ENCODE measurements at regions not wholly inside any gene's neighbourhood (a gene's known extent, or its start where the extent isn't known, plus 50 kb on each side); places are given as distances from the start of the nearest gene placed in this dataset.

DNA sequence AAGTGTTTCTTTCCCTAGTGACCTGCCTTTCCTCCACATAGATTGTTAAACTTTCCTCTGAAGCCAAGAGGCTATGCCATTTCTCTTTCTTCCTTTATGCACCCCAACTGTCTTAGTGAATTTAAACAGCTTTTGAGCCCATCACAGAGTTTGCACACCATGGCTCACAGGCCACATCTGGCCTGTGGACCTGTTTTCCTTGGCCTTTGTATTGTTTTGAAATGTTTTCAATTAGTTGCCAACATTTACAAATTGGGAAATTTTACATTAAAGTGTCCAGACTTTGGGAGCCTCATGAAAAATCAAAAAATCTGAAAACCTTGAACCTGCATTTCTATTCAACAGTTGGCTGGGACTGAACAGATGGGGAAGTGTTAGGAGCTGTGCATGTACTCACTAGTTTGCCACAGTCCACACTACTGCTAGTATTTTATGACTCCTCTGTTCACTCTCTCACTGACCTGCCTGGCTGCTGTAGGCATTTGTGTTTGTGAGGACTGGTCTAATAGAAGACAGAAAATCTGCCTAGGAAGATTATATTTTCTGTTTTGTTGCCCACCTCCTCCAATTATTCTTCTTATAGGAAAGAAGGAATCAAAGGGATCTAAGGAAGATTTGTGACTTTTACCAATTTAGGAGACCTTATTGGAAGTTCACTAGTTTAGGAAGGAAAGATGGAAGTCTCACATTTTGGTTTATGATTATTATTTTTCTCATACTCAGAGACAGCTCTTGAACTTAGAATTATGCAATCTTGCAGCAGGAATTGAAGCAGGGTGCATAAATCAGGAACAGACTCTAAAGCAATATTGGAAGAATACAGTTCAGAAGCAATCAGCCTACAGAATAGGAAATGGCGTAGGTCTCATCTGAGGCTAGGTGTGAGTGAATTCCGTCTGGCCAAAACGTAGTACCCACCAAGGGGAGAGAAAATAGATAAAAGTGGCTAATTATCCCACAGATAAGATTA is 134.7 kb downstream of the HLX start:
- H3K4me1 ChIP-seq (ENCODE audit: control insufficient read depth, insufficient read depth, low read length) = peaks cover 3% of the 10 kb centered on the region
- H3K36me3 ChIP-seq (ENCODE audit: control insufficient read depth, insufficient read depth, low read length) = no peaks in the 10 kb centered on the region
- H3K27ac ChIP-seq (ENCODE audit: low read depth, low read length) = no peak overlapping the region
- no peak overlapping the region for H3K4me3 ChIP-seq (ENCODE audit: low read length)
- H3K9ac ChIP-seq (ENCODE audit: low read length) = no peak overlapping the region
- H3K27me3 ChIP-seq (ENCODE audit: control insufficient read depth, insufficient read depth, low read length) = no peaks in the 10 kb centered on the region

DNA sequence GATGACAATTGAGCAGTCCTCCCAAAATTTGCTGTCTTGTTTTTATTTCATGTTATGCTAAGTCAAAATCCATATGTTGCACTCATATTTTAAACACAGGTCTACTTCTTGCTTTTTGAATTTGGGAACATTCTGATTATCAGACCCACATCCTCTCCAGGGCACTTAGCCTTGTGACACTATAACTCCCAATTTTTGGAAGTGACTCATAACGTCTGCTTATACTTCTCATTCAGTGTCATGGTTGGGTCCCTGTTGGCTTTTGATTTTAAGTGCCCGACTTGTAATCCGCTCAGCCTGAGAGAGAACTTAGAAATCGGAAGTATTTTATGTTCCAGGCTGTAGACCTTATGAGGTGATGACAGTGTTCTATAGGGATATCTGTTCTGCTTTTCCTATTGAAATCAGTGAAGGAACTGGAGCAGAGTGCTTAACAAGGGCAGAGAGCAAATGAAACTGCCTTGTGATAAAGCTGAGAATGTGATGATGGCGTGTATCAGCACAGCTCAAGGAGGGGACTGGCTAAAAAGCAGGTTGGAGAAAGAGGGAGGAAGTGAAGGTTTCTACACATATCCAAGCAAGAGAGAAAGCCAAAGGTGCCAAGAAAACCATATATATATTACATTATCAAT is 136.0 kb downstream of the HLX start:
- no peak overlapping the region for H3K27ac ChIP-seq (ENCODE audit: low read depth, low read length)
- no peaks in the 10 kb centered on the region for H3K36me3 ChIP-seq (ENCODE audit: control insufficient read depth, insufficient read depth, low read length)
- H3K4me1 ChIP-seq (ENCODE audit: control insufficient read depth, insufficient read depth, low read length) = peaks cover 3% of the 10 kb centered on the region
- H3K27me3 ChIP-seq (ENCODE audit: control insufficient read depth, insufficient read depth, low read length) = no peaks in the 10 kb centered on the region
- no peak overlapping the region for H3K9ac ChIP-seq (ENCODE audit: low read length)
- H3K4me3 ChIP-seq (ENCODE audit: low read length) = no peak overlapping the region

DNA sequence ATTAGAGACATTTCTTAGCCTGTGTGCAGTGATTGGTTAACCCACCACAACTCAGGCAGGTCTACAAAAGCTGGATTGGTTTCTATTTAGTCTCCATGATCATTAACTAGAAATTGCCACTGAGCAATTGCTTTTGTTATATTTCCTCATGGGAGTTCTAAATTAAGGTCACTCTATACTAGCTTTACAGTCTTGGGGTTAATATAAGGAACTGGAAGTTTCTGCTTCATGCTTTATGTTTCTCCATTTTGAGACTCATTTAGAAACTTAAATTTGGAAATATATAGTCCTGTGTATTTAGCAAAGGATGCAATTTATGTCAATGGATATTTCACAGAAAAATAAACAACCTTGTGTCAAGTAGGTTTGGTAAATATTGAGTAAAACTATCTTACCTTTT is 137.5 kb downstream of the HLX start:
- H3K27ac ChIP-seq (ENCODE audit: low read depth, low read length) = no peak overlapping the region
- H3K4me1 ChIP-seq (ENCODE audit: control insufficient read depth, insufficient read depth, low read length) = peaks cover 3% of the 10 kb centered on the region
- no peaks in the 10 kb centered on the region for H3K27me3 ChIP-seq (ENCODE audit: control insufficient read depth, insufficient read depth, low read length)
- H3K36me3 ChIP-seq (ENCODE audit: control insufficient read depth, insufficient read depth, low read length) = no peaks in the 10 kb centered on the region
- H3K4me3 ChIP-seq (ENCODE audit: low read length) = no peak overlapping the region
- no peak overlapping the region for H3K9ac ChIP-seq (ENCODE audit: low read length)

DNA sequence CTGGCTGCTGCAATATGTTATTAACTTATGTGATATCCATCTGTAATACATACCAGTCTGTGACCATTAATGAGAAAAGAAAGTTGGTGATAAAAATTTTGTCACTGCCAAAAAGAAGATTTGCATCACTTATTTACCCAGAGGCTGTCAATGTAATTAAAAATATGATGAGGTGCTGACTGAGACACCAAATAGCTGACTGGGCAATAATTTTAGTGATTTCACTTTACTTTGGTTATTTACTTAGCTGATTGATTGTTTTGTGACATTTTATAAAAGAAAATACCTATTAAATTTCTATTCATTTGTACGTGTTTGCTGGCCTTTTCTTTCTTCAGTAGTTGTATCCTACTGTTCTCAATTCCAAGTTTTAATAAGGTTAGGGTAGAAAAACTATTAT is 139.2 kb downstream of the HLX start:
- no peaks in the 10 kb centered on the region for H3K27me3 ChIP-seq (ENCODE audit: control insufficient read depth, insufficient read depth, low read length)
- H3K27ac ChIP-seq (ENCODE audit: low read depth, low read length) = no peak overlapping the region
- H3K4me3 ChIP-seq (ENCODE audit: low read length) = no peak overlapping the region
- peaks cover 6% of the 10 kb centered on the region for H3K4me1 ChIP-seq (ENCODE audit: control insufficient read depth, insufficient read depth, low read length)
- H3K9ac ChIP-seq (ENCODE audit: low read length) = no peak overlapping the region
- no peaks in the 10 kb centered on the region for H3K36me3 ChIP-seq (ENCODE audit: control insufficient read depth, insufficient read depth, low read length)

DNA sequence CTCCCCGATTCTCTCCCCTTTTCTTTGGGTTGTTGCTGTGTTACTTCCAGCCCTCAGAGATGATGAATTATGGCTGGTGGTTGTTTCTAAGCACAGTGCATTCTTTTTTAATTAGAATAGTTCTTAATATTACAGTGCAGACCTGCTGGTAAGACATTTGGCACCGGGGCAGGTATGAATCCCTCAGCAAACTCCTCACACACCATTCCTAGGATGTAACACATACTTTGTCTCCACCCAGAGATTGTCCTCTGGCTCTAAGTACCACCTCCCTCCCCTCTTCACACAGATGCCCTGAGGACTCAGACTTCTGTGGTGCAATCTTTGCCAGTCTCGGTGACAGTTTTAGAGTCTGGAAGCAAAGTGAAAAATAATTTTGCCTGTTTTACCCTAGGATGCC is 143.1 kb downstream of the HLX start:
- Histone ChIP-seq H3K9ac (ENCODE audit: low read length) (no peak overlapping the region), H3K27me3 (ENCODE audit: control insufficient read depth, insufficient read depth, low read length) (no peaks in the 10 kb centered on the region), H3K27ac (ENCODE audit: low read depth, low read length) (no peak overlapping the region), H3K36me3 (ENCODE audit: control insufficient read depth, insufficient read depth, low read length) (no peaks in the 10 kb centered on the region), H3K4me1 (ENCODE audit: control insufficient read depth, insufficient read depth, low read length) (peaks cover 6% of the 10 kb centered on the region), H3K4me3 (ENCODE audit: low read length) (no peak overlapping the region)

DNA sequence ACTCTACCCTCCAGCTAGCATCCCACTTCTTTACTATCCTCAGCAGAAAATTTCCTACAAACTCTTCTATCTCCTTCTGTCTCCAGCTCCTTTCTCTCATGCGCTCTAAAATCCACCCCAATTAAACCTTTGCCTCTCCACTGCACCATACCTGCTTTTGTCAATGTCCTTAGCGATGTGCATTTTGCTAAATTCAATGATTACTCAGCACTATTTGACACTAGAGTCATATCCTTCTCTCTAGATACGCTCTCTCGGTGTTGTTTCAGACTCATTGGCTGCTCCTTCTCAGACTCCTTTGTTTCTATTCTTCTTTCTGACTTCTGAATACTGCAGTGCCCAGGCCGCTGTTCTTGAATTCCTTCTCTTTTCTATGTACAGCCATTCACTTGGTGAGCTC is 144.2 kb downstream of the HLX start:
- Histone ChIP-seq H3K9ac (ENCODE audit: low read length) (no peak overlapping the region), H3K36me3 (ENCODE audit: control insufficient read depth, insufficient read depth, low read length) (no peaks in the 10 kb centered on the region), H3K4me3 (ENCODE audit: low read length) (no peak overlapping the region), H3K27ac (ENCODE audit: low read depth, low read length) (no peak overlapping the region), H3K27me3 (ENCODE audit: control insufficient read depth, insufficient read depth, low read length) (no peaks in the 10 kb centered on the region), H3K4me1 (ENCODE audit: control insufficient read depth, insufficient read depth, low read length) (peaks cover 7% of the 10 kb centered on the region)

DNA sequence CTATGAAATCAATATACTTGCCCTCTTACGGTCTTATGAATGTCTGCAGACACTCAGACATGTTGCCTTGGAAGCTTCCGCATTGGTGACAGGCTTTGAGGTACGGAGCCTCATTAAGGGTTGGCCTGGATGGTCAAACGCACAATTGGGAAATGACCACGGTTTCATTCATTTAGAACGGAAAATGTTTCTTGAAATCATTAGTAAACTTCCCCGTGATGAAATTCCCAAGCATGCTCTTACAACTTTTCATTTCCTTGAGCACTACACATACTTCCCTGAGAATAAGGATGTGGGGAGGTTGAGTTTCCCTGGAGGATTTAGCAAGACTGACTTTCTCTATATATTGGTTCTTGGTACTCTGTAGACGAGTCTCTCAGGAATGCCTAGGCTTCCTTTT is 146.3 kb downstream of the HLX start:
- H3K4me3 ChIP-seq (ENCODE audit: low read length) = no peak overlapping the region
- no peaks in the 10 kb centered on the region for H3K36me3 ChIP-seq (ENCODE audit: control insufficient read depth, insufficient read depth, low read length)
- H3K9ac ChIP-seq (ENCODE audit: low read length) = no peak overlapping the region
- no peak overlapping the region for H3K27ac ChIP-seq (ENCODE audit: low read depth, low read length)
- peaks cover 21% of the 10 kb centered on the region for H3K4me1 ChIP-seq (ENCODE audit: control insufficient read depth, insufficient read depth, low read length)
- H3K27me3 ChIP-seq (ENCODE audit: control insufficient read depth, insufficient read depth, low read length) = no peaks in the 10 kb centered on the region

DNA sequence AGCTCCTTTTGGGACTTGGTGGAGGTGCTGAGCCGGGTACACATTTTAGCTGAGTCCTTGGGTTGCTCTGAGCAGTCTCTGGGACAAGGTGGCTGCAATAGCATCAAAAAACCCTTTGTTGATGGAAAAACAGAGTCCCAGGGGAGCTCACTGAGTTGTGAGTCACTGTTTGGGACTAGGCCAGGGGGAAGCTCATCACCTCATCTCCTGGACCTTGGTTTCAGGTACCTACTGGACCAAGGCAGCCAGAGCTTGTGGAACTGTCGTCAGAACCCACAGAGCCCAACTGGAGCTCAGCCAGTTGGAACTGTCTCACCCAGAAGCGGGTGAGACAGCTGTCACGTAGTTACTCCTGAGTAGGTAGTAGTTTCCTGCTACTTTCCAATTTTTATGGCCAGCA is 146.7 kb downstream of the HLX start:
- H3K4me3 ChIP-seq (ENCODE audit: low read length) = no peak overlapping the region
- peaks cover 26% of the 10 kb centered on the region for H3K4me1 ChIP-seq (ENCODE audit: control insufficient read depth, insufficient read depth, low read length)
- no peak overlapping the region for H3K27ac ChIP-seq (ENCODE audit: low read depth, low read length)
- H3K27me3 ChIP-seq (ENCODE audit: control insufficient read depth, insufficient read depth, low read length) = no peaks in the 10 kb centered on the region
- H3K9ac ChIP-seq (ENCODE audit: low read length) = no peak overlapping the region
- H3K36me3 ChIP-seq (ENCODE audit: control insufficient read depth, insufficient read depth, low read length) = no peaks in the 10 kb centered on the region

DNA sequence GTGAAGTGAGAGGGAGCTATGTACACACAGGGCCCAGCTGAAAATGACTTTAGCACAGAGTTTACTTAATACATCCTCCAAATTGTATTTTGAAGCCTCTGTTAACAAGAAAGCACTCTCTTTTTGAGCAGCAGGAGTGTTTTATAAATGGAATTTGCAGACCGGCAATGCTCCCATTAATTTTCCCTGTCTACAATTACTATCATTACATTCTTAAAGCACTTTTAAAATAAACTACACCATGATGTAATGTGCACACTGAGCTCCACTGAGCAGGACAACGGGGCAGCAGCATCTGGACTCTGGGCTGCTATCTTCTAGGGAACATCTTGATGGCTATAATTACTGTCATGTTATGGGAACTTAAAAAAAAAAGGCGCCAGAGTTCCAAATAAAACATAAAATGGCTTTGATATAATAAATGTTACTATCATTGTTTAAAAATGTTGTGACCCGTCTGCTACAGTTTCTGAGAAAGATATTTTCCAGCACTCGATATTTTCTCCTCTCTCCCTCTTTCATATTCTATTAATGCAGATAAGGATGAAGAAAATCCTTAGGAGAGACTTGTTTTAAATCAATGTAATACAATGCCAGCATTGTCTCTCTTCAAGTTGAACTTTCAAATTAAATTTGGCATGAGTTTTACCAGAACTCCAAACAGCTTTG is 150.9 kb downstream of the HLX start:
- Histone ChIP-seq H3K9ac (ENCODE audit: low read length) (no peak overlapping the region), H3K27ac (ENCODE audit: low read depth, low read length) (peak overlapping the region; percentile 74), H3K4me3 (ENCODE audit: low read length) (no peak overlapping the region), H3K36me3 (ENCODE audit: control insufficient read depth, insufficient read depth, low read length) (no peaks in the 10 kb centered on the region), H3K4me1 (ENCODE audit: control insufficient read depth, insufficient read depth, low read length) (peaks cover 41% of the 10 kb centered on the region), H3K27me3 (ENCODE audit: control insufficient read depth, insufficient read depth, low read length) (no peaks in the 10 kb centered on the region)

DNA sequence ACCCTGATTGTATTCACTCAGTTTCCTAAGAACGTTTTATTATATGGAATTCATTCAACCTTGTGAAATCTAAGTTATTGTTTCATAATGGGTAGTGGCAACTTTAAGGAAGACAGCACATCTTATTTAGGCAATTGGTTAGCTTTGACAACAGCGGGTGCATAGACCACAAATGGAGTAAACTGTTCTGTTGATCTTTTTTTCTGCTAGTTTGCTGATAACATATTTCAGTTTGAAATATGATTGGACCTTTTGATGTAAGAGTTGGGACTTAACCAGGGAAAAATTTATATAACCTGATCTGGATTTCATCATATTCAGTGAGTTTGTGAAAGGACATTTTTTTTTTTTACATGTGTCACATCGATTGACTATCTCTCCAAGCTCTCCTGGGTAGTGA is 151.7 kb downstream of the HLX start:
- Histone ChIP-seq H3K36me3 (ENCODE audit: control insufficient read depth, insufficient read depth, low read length) (no peaks in the 10 kb centered on the region), H3K27me3 (ENCODE audit: control insufficient read depth, insufficient read depth, low read length) (no peaks in the 10 kb centered on the region), H3K27ac (ENCODE audit: low read depth, low read length) (peak overlapping the region; percentile 38), H3K4me3 (ENCODE audit: low read length) (no peak overlapping the region), H3K4me1 (ENCODE audit: control insufficient read depth, insufficient read depth, low read length) (peaks cover 43% of the 10 kb centered on the region), H3K9ac (ENCODE audit: low read length) (no peak overlapping the region)

DNA sequence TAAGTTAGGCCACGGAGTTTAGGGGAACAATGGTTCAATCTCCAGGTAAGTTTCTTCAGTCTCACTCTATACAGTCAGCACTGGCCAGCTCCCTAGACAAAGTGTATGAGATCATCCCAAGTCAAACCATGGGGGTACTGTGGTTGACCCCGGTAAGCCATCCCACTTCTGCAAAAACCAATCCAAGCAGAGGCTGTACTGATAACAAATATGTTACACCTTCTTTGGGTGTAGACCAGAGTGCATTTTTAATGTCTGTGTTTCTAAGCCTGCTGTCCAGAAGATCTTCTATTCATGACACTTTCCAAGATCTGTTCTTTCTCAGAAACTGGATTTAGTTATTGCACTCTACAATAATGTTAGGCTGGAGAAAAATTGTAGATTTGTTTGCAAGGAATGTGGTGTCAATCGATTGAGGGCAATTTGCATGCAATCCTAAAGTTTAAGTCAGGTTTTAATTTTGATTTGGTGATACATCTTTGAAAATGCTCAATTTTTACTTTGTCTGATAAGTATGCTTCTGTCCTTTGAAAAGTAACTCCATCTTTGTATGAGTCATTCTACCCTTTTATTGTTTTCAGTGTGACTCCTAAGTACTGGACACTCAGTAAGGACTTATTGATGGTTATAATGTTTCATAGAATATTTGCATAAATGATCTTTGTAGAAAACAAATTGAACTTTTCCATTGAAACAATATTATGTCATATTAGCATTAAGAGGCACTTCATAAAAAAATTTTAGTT is 152.4 kb downstream of the HLX start:
- H3K27me3 ChIP-seq (ENCODE audit: control insufficient read depth, insufficient read depth, low read length) = no peaks in the 10 kb centered on the region
- H3K4me1 ChIP-seq (ENCODE audit: control insufficient read depth, insufficient read depth, low read length) = peaks cover 41% of the 10 kb centered on the region
- H3K9ac ChIP-seq (ENCODE audit: low read length) = no peak overlapping the region
- H3K36me3 ChIP-seq (ENCODE audit: control insufficient read depth, insufficient read depth, low read length) = no peaks in the 10 kb centered on the region
- no peak overlapping the region for H3K4me3 ChIP-seq (ENCODE audit: low read length)
- H3K27ac ChIP-seq (ENCODE audit: low read depth, low read length) = peak overlapping the region; percentile 27

DNA sequence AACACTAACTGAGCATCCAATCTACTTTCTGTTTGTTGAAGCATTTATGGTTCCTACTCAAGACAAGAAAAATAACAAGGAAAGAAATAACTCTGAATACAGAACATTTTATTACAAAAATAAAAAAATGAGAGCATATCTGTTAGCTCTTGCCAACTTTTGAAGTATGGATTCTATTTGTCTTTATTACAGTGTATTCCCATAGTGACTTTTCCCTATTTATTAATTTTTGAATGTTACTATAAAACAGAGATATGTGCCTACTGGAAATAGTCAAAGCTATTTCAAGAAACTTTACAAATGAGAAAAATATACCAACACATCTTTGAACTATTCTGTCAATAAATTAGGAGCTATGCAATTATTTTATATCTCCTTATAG is 153.0 kb downstream of the HLX start:
- H3K9ac ChIP-seq (ENCODE audit: low read length) = no peak overlapping the region
- H3K36me3 ChIP-seq (ENCODE audit: control insufficient read depth, insufficient read depth, low read length) = no peaks in the 10 kb centered on the region
- H3K27me3 ChIP-seq (ENCODE audit: control insufficient read depth, insufficient read depth, low read length) = no peaks in the 10 kb centered on the region
- peaks cover 41% of the 10 kb centered on the region for H3K4me1 ChIP-seq (ENCODE audit: control insufficient read depth, insufficient read depth, low read length)
- H3K4me3 ChIP-seq (ENCODE audit: low read length) = no peak overlapping the region
- H3K27ac ChIP-seq (ENCODE audit: low read depth, low read length) = no peak overlapping the region

Data from rectal smooth muscle tissue (tissue), 1 donor.